HFFc6 (cell line): ENCODE measurements at regions not wholly inside any gene's neighbourhood (a gene's known extent, or its start where the extent isn't known, plus 50 kb on each side); places are given as distances from the start of the nearest gene placed in this dataset.
A peak's percentile ranks its signal among the peaks of the same experiment; 100 is the strongest.
"Not testable (repeated sequence)": the region's sequence is repeated elsewhere in the genome, so short reads cannot be mapped to it uniquely, and the experiment has no call there.

Source experiments
- DNase-seq: peaks from one replicate; pipeline ENCODE4 v3.0.0-alpha.2; 2018
- H3K27ac Mint-ChIP-seq: 2 replicates; pipeline ENCODE4 v1.8.0; 2020; ENCODE audit warnings: mild to moderate bottlenecking, mixed read lengths
- H3K27me3 Mint-ChIP-seq: 2 replicates; pipeline ENCODE4 v1.8.0; 2021; ENCODE audit warnings: mild to moderate bottlenecking, moderate library complexity, mixed read lengths; ENCODE audit not compliant: insufficient read depth
- H3K36me3 Mint-ChIP-seq: 2 replicates; pipeline ENCODE4 v1.8.0; 2021; ENCODE audit warnings: low read depth, mixed read lengths
- H3K4me1 Mint-ChIP-seq: 2 replicates; pipeline ENCODE4 v1.8.0; 2020; ENCODE audit warnings: low read depth, mixed read lengths
- H3K4me3 Mint-ChIP-seq: 2 replicates; pipeline ENCODE4 v1.8.0; 2020; ENCODE audit warnings: mild to moderate bottlenecking, moderate library complexity, mixed read lengths
- H3K9me3 Mint-ChIP-seq: 2 replicates; pipeline ENCODE4 v1.8.0; 2020; ENCODE audit warnings: mild to moderate bottlenecking, mixed read lengths
- CTCF ChIP-seq: fragments of 200-600 bp; sonication (generic); IDR thresholded peaks from 2 replicates; pipeline ENCODE4 v1.5.0; 2021; ENCODE audit warnings: antibody characterized with exemption, mild to moderate bottlenecking

GRCh38 chr13:99085808-99086266, 108.0 kb upstream of the DOCK9 start:
- no peaks in the 10 kb centered on the region for H3K36me3 Mint-ChIP-seq
- TF ChIP-seq CTCF, result no peak
- H3K4me1 Mint-ChIP-seq, result peaks cover 19% of the 10 kb centered on the region
- peaks cover 8% of the 10 kb centered on the region for H3K27me3 Mint-ChIP-seq
- DNase-seq, result no peak
- no peak overlapping the region for H3K27ac Mint-ChIP-seq
- peak overlapping the region; percentile 73 for H3K4me3 Mint-ChIP-seq
- H3K9me3 Mint-ChIP-seq, result no peaks in the 10 kb centered on the region

DNA sequence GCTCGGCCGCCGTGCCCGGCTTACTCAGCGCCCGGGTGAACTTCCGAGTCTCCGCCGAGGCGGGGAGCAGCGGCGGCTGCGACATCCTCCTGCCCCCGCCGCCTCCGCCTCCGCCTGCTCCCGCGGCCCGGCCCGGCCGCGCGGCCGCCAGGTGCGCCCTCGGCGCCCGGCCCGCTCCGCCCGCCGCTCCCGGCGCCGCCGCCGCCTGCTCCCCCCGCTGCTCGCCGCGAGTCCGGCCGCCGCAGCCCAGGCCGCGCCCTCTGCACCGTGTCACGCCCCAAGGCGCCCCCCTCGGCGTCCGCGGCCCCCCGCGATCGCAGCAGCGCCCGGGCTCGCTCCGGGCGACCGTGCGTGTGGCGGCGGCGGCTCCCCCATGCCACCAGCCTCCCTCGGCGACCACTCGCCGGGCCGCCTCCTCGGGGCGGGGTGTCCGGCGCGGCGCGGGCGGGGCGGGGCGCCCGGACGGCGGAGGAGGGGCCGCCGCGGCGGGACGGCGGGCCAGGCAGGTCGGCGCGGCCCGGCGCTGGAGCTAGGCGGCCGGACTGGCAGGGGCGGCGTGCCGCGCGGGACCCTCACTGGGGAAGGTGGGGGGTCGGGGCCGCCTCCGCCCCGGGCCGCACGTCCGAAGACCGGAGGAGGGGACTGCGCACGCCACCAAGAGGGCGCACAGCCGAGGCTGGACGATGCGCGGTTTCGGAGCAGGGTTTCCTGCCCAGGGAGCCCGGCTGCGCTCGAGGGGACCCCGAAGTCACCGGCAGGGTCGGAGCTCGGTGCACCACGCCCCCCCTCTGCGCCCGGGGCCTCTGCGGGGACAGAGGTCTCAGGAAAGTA, 108.6 kb upstream of the DOCK9 start:
- Mint-ChIP-seq H3K9me3 (no peaks in the 10 kb centered on the region), H3K27me3 (peaks cover 8% of the 10 kb centered on the region), H3K4me1 (peaks cover 19% of the 10 kb centered on the region), H3K4me3 (peak overlapping the region; percentile 73), H3K27ac (no peak overlapping the region), H3K36me3 (no peaks in the 10 kb centered on the region)
- no peak for TF ChIP-seq CTCF
- DNase-seq, result peak; percentile 56

DNA sequence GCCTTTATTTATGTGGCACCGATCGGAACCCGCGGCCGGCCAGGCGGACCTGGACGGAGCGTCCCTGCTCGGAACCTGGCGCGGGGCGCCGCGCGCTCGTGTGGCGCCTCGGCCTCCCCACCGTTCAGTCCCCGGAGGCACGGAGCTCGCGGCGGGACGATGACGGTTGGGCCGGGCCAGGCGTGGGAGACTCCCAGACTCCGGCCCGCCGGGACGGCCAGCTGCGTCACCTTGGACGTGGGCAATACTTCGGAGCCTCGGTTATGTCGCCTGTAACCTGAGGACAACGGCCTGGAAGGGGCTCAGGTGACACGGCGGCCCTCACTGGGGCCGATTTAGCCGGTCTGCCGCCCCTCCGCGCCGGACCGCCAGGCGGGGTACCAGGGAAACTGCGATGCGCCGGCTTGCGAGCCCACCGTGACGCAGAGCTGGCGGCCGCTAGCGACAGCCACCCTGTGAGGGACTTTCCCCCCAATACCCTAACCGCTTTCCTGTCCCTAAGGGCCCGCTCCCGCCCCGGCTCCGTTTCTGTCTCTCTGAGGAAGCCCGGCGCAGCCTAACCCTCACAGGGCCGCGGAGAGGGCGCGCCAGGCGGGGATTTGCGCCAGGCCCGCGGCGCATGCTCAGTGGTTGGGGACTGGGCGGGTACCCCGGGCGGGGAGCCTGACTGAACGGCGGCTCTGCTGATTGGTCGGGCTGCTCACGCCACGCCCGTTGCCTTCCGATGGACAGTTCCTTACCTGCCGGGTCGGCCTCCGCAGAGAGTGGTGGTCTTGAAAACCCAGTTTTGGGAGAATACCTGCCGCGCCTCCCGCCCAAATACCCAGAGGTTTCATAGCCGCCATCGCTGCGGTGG, 109.5 kb upstream of the DOCK9 start:
- peak overlapping the region; percentile 83 for H3K27ac Mint-ChIP-seq
- peaks cover 19% of the 10 kb centered on the region for H3K4me1 Mint-ChIP-seq
- H3K9me3 Mint-ChIP-seq, result no peaks in the 10 kb centered on the region
- TF ChIP-seq CTCF, result peak; percentile 49
- peak overlapping the region; percentile 98 for H3K4me3 Mint-ChIP-seq
- H3K27me3 Mint-ChIP-seq, result peaks cover 8% of the 10 kb centered on the region
- DNase-seq, result peak; percentile 73
- H3K36me3 Mint-ChIP-seq, result no peaks in the 10 kb centered on the region

DNA sequence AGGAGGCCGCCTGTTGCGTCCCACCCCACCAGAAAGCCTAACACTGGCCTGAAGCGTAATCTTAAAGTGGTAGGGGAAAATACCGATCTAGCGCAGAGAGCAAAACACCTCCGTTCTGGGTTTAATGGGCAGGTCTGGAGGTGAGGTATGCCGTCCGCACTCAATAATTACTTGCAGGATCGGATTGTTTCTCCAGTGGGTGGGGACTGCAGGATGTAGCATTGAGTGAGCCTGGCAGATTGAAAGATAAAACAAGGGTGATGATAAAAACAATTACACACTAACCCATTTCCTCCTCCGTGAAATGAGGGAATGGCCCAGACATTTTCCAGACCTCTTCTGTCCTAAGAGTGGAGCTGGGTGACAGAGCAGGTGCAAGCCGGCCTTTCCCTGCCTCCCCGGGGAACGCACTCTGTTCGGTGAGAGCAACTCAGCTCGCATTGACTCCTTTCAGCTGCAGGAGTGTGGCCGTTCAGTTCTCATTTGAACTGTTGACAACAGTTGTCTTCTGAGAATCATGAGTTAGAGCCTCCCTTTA, 110.2 kb upstream of the DOCK9 start:
- no peak for DNase-seq
- peak overlapping the region; percentile 83 for H3K27ac Mint-ChIP-seq
- TF ChIP-seq CTCF, result no peak
- peaks cover 19% of the 10 kb centered on the region for H3K4me1 Mint-ChIP-seq
- H3K27me3 Mint-ChIP-seq, result peaks cover 8% of the 10 kb centered on the region
- no peaks in the 10 kb centered on the region for H3K36me3 Mint-ChIP-seq
- H3K9me3 Mint-ChIP-seq, result no peaks in the 10 kb centered on the region
- peak overlapping the region; percentile 98 for H3K4me3 Mint-ChIP-seq

- Mint-ChIP-seq H3K36me3 (no peaks in the 10 kb centered on the region), H3K4me3 (no peak overlapping the region), H3K9me3 (no peaks in the 10 kb centered on the region), H3K27ac (no peak overlapping the region), H3K27me3 (peaks cover 1% of the 10 kb centered on the region), H3K4me1 (no peaks in the 10 kb centered on the region)
- DNase-seq, result no peak
- TF ChIP-seq CTCF, result no peak
These were observed 106.7 kb upstream of the UBAC2 start for GRCh38 chr13:99093997-99094396.

- not testable (repeated sequence) for H3K4me3 Mint-ChIP-seq, H3K9me3 Mint-ChIP-seq, H3K4me1 Mint-ChIP-seq, H3K27me3 Mint-ChIP-seq, DNase-seq, H3K27ac Mint-ChIP-seq, H3K36me3 Mint-ChIP-seq
These were observed 98.8 kb upstream of the UBAC2 start for GRCh38 chr13:99101831-99102230.
